ENCODE measurements at regions not wholly inside any gene's neighbourhood (a gene's known extent, or its start where the extent isn't known, plus 50 kb on each side); places are given as distances from the start of the nearest gene placed in this dataset.

- TF ChIP-seq CBFB (CRISPR knock-in tag; IDR thresholded peaks at IDR 0.05; ENCODE audit: low read depth) (no peak), ZNF121 (CRISPR knock-in tag; IDR thresholded peaks at IDR 0.05) (no peak), CTCF (IDR thresholded peaks at IDR 0.05) (no peak)
Observed at GRCh38 chr14:71346685-71347084, 439.4 kb downstream of the PCNX1 start.

Data from WTC11 (cell line).